ENCODE measurements at regions not wholly inside any gene's neighbourhood (a gene's known extent, or its start where the extent isn't known, plus 50 kb on each side); places are given as distances from the start of the nearest gene placed in this dataset.
"Not testable (repeated sequence)": the region's sequence is repeated elsewhere in the genome, so short reads cannot be mapped to it uniquely, and the experiment has no call there.

DNA sequence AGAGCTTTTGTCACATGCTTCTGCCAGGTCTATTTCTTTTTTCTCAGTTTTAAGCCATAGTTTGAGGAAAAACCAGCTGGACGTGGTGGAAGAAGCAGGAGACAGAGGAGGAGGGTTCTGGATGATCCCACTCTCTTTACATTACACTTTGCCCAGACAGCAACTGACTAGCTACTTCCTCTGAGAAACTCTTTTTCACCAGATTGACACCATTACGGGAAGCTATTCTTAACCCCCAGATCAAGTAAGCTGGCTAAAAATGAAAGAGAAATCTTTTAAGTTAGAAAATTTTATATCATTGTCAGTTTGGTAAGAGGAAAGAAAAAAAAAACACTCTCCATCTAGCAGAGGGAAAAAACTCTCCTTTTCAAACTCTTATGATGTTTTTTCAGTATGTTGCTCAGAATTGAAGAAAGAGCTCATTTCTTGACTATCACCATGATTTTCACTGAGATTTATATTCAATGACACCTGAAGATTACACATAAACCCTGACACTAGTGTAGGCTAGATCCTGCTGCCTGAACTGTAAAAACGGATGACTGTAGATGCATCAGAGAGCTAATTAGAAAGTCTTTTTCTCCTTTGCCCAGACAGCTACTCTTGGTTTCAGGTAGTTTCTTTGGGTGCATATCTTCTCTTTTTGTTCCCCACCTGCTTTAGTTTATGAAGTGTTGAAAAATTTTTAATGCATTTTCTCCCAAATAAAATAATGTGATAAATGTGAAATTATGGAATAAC, 203.1 kb downstream of the TFEC start:
- H3K27me3 Mint-ChIP-seq (ENCODE audit: low read depth): no peaks in the 10 kb centered on the region
- intact Hi-C loops (cut with micrococcal nuclease): no loop called here
- H3K36me3 Mint-ChIP-seq (ENCODE audit: low read depth): no peaks in the 10 kb centered on the region
- no peaks in the 10 kb centered on the region for H3K4me1 Mint-ChIP-seq (ENCODE audit: low read depth)
- no peaks in the 10 kb centered on the region for H3K9me3 Mint-ChIP-seq
- H3K4me3 Mint-ChIP-seq: no peak overlapping the region
- H3K27ac Mint-ChIP-seq: no peak overlapping the region
- no peak for DNase-seq
- CTCF ChIA-PET: interaction anchor here (1.1 kb wide), 1 partner anchor 14 kb away, joined by 3 read pairs; no protein-coding TSS in a partner anchor

DNA sequence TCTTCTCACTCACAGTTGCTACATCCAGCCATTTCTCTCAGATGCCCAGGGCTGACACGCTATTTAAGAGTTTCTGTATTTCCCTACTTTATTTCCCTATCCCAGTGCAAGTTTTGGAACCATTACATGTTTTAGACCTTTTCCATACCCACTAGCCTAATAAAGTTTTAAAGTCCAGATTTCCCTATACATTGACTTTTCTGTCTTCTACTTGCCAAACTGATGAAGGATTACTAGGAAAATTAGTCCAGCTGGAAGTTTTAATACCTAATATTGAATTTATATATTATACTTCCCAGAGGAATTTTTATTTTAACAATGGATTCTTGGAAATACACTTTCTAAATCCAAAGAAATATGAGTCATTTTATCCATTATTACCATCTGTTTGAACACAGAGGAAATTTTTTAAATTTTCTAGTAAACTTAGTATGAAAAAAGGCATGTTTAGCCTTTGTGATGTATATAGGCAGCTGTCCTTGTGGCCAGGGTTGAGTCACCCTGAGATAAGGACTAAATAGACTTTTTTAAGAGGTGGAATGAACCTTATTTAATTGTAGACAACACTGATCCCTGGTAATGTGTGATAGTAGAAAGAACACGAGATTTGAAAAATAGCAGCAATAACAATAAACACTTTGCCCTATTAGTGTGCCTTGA, 205.0 kb downstream of the TFEC start:
- Mint-ChIP-seq H3K27me3 (ENCODE audit: low read depth) (no peaks in the 10 kb centered on the region), H3K27ac (no peak overlapping the region), H3K36me3 (ENCODE audit: low read depth) (no peaks in the 10 kb centered on the region), H3K4me3 (no peak overlapping the region), H3K4me1 (ENCODE audit: low read depth) (no peaks in the 10 kb centered on the region), H3K9me3 (no peaks in the 10 kb centered on the region)
- CTCF ChIA-PET: no interaction called here
- intact Hi-C loops (cut with micrococcal nuclease): no loop called here
- DNase-seq: no peak

DNA sequence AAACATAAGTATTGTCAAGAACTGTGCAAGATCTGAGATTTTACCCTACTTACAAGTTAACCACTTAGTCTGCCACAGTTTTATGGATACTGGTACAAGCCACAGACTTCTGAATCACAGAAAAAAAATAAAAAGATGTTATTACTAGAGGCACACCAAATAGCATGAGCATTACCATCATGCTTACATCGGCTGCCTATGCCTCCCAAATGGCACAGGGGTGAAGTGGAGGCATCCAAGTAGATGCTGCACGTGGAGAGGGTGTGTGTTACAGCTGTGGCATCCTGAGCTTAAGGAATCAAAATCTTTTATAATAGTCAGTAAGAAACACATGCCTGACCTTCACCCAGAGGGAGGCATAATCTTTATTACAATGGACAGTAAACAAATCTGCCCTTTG, 207.8 kb downstream of the TFEC start:
- no peak overlapping the region for H3K4me3 Mint-ChIP-seq
- intact Hi-C loops (cut with micrococcal nuclease): no loop called here
- no peaks in the 10 kb centered on the region for H3K4me1 Mint-ChIP-seq (ENCODE audit: low read depth)
- H3K27me3 Mint-ChIP-seq (ENCODE audit: low read depth): no peaks in the 10 kb centered on the region
- no peak overlapping the region for H3K27ac Mint-ChIP-seq
- CTCF ChIA-PET: no interaction called here
- H3K36me3 Mint-ChIP-seq (ENCODE audit: low read depth): no peaks in the 10 kb centered on the region
- no peak for DNase-seq
- no peaks in the 10 kb centered on the region for H3K9me3 Mint-ChIP-seq

DNA sequence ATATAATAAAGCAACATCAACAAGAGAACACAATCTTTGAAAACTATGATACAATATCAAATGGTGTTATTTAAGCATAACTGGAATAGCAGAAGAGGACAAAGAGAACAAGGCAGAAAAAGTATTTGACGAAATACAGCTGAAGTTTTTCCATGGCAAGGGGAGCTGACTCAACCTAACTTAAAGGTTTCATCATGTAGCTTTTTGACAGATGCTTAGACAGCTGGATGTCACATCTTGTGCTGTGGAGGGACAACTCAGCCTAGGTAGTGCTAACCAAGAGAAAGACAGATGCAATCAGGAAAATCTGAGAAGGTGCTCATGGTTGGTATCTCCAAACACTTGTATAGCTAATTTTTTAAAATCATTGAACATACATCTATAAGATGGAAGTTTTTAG, 208.2 kb downstream of the TFEC start:
- intact Hi-C loops (cut with micrococcal nuclease): no loop called here
- Mint-ChIP-seq H3K4me3 (no peak overlapping the region), H3K4me1 (ENCODE audit: low read depth) (no peaks in the 10 kb centered on the region), H3K27me3 (ENCODE audit: low read depth) (no peaks in the 10 kb centered on the region), H3K9me3 (no peaks in the 10 kb centered on the region), H3K36me3 (ENCODE audit: low read depth) (no peaks in the 10 kb centered on the region), H3K27ac (no peak overlapping the region)
- CTCF ChIA-PET: no interaction called here
- no peak for DNase-seq

DNA sequence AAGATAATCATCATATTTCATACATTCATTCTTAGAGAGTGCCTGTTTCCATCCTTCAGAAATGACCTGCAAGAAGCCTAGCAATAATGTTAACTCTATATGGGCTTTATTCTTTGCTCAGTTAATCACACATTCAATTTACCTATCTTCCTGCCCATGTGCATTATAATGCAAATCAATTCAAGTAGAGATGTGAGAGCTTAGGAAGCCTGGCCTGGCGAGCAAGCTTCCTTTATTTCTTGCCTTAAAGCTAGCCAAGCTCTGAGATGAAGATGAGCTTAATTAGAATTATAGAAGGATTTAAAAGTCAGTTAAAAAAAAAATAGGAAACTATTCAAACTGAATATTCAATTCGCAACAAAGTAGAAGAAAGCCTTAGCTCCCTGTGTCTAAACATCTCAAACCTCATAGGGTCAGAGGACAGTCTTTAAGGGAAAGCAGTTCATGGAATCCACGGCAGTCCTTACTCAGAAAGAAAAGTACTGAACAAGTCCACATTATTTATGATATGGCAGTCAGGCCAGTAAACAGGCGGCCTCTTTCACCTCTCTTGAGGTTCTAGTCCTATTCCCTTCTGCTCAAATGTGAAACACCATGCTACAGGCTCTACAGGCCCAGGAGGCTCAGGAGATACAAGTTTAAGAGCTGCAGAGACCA, 214.1 kb downstream of the TFEC start:
- no peaks in the 10 kb centered on the region for H3K36me3 Mint-ChIP-seq (ENCODE audit: low read depth)
- CTCF ChIA-PET: interaction anchor here (0.7 kb wide), 1 partner anchor 98 kb away, joined by 7 read pairs; no protein-coding TSS in a partner anchor
- no peak overlapping the region for H3K4me3 Mint-ChIP-seq
- no peak for DNase-seq
- no peaks in the 10 kb centered on the region for H3K27me3 Mint-ChIP-seq (ENCODE audit: low read depth)
- no peaks in the 10 kb centered on the region for H3K4me1 Mint-ChIP-seq (ENCODE audit: low read depth)
- H3K27ac Mint-ChIP-seq: no peak overlapping the region
- H3K9me3 Mint-ChIP-seq: no peaks in the 10 kb centered on the region
- intact Hi-C loops (cut with micrococcal nuclease): no loop called here

DNA sequence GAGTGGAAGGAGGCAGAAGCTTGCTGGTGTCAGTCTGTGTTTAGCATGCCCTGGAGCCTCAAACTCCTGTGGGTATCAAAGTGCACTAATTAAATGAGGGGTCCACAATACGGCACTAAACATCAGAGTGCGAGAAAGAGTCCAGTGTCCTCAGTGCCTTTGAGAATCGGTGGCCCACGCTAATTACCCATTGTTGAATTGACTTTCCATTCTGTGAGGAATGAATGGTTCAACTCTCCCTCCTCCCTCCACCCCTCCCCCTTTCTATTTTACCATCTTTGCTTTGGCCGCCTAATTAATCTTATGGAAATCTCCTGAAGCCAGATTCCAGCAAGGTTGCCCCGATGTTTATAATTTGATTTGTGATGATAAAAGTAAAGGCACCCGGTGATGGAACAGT, 217.8 kb downstream of the TFEC start:
- H3K4me1 Mint-ChIP-seq (ENCODE audit: low read depth): no peaks in the 10 kb centered on the region
- no peaks in the 10 kb centered on the region for H3K9me3 Mint-ChIP-seq
- no peaks in the 10 kb centered on the region for H3K27me3 Mint-ChIP-seq (ENCODE audit: low read depth)
- no peak for DNase-seq
- no peak overlapping the region for H3K27ac Mint-ChIP-seq
- CTCF ChIA-PET: no interaction called here
- intact Hi-C loops (cut with micrococcal nuclease): no loop called here
- H3K36me3 Mint-ChIP-seq (ENCODE audit: low read depth): no peaks in the 10 kb centered on the region
- H3K4me3 Mint-ChIP-seq: no peak overlapping the region

DNA sequence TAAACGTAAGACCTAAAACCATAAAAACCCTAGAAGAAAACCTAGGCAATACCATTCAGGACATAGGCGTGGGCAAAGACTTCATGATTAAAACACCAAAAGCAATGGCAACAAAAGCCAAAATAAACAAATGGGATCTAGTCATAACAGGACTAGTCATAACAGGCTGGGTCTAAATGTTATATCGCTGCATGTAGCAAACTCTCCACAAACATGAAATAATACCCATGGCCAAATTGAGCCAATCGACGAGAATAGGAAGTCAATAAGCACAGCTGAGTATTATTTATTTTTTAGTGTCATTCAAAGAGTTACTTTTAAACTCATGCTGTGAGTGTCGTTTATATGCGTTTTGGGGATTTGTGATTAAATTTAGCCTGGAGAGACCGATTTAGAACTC, 225.1 kb downstream of the TFEC start:
- Mint-ChIP-seq H3K4me3 (no peak overlapping the region), H3K36me3 (ENCODE audit: low read depth) (no peaks in the 10 kb centered on the region), H3K4me1 (ENCODE audit: low read depth) (no peaks in the 10 kb centered on the region), H3K27me3 (ENCODE audit: low read depth) (no peaks in the 10 kb centered on the region), H3K27ac (no peak overlapping the region), H3K9me3 (no peaks in the 10 kb centered on the region)
- CTCF ChIA-PET: no interaction called here
- intact Hi-C loops (cut with micrococcal nuclease): no loop called here
- DNase-seq: no peak

DNA sequence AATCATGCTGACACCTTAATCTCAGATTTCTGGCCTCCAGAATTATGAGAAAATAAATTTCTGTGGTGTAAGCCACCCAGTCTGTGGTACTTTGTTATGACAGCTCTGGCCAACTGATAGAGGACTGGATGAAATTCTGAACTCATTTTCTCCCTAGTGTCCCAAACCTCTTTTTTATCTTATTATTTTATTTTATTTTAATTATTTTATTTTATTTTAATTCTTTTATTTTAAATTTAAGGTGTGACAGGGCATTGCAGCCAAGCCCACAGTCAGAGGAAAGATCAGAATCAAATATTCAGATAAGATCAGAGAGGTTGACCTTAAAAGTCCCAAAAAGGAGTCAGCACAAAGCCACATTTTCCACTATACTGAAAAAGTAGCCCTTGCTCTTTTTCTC, 228.1 kb downstream of the TFEC start:
- no peak for DNase-seq
- Mint-ChIP-seq H3K9me3 (no peaks in the 10 kb centered on the region), H3K4me1 (ENCODE audit: low read depth) (no peaks in the 10 kb centered on the region)

DNA sequence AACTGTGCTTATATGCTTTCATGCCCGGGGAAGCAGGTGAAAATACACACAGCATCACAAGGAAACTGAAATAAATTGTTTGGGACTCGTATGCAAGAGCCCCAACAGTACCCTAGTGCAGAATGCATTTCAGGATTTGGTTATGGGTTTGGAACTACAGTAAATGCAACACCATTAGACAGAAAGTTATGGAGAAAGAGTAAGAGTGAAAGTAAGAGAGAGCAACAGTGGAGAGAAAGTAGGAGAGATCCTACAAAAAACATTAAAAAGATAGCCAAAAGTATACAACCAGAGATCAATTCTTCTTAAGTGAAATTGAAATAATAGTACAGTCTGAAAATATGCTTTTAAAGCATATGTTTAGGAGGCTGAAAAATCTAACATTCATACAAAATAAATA, 231.1 kb downstream of the TFEC start:
- no peaks in the 10 kb centered on the region for H3K9me3 Mint-ChIP-seq
- intact Hi-C loops (cut with micrococcal nuclease): no loop called here
- no peaks in the 10 kb centered on the region for H3K36me3 Mint-ChIP-seq (ENCODE audit: low read depth)
- no peak for DNase-seq
- CTCF ChIA-PET: interaction anchor here (0.6 kb wide), 1 partner anchor 1877 kb away, joined by 3 read pairs; no protein-coding TSS in a partner anchor
- H3K27me3 Mint-ChIP-seq (ENCODE audit: low read depth): peaks cover 2% of the 10 kb centered on the region
- no peak overlapping the region for H3K4me3 Mint-ChIP-seq
- H3K27ac Mint-ChIP-seq: no peak overlapping the region
- H3K4me1 Mint-ChIP-seq (ENCODE audit: low read depth): no peaks in the 10 kb centered on the region

More for the DNA sequence above, 228.1 kb downstream of the TFEC start:
- Mint-ChIP-seq H3K36me3 (ENCODE audit: low read depth) (no peaks in the 10 kb centered on the region), H3K27ac (no peak overlapping the region), H3K27me3 (ENCODE audit: low read depth) (peaks cover 2% of the 10 kb centered on the region), H3K4me3 (no peak overlapping the region)
- intact Hi-C loops (cut with micrococcal nuclease): no loop called here
- CTCF ChIA-PET: no interaction called here

DNA sequence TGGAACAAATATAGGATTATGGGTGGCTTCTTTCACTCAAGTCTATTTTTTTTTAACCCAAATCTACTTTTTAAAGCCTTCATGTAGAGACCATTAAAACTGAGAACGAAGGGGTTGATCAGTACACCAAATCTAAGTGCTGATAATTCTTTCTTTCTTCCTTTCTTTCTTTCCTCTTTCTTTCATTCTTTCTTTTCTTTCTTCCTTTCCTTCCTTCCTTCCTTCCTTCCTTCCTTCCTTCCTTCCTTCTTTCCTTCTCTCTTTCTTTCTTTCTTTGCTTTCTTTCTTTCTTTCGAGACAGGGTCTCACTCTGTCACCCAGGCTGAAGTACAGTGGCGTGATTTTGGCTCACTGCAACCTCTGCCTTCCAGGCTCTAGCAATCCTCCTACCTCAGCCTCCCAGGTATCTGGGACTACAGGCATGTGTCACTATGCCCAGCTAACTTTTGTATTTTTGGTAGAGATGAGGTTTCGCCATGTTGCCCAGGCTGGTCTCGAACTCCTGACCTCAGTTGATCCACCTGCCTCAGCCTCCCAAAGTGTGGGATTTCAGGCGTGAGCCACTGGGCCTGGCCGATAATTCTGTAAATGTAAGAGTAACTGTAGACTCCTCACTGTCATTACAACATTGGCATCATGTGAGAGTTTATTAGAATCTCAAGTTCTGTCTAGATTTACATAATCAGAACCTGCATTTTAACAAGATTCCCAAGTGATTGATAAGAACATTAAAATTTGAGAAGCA, 236.4 kb downstream of the TFEC start:
- Mint-ChIP-seq H3K4me1 (ENCODE audit: low read depth) (no peaks in the 10 kb centered on the region), H3K36me3 (ENCODE audit: low read depth) (no peaks in the 10 kb centered on the region), H3K27ac (no peak overlapping the region), H3K9me3 (no peaks in the 10 kb centered on the region), H3K27me3 (ENCODE audit: low read depth) (peaks cover 3% of the 10 kb centered on the region), H3K4me3 (no peak overlapping the region)
- intact Hi-C loops (cut with micrococcal nuclease): no loop called here
- CTCF ChIA-PET: no interaction called here
- no peak for DNase-seq

DNA sequence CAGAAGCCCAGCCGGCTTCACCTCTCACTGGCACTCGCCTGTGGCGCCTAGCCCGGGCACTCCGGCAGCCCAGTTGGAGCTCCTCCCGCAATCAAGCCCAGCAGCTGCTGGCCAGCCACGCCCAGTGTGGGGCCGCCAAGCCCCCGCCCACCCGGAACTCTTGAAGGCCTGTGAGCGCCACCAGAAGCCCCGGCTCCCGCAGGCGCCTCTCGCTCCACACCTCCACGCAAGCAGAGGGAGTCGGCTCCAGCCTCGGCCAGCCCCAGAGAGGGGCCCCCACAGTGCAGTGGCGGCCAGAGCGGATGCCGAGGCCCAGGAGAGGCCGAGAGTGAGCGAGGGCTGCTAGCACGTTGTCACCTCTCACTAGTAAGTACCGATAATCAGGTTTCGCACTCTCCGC, 240.7 kb downstream of the TFEC start:
- Mint-ChIP-seq H3K9me3 (no peaks in the 10 kb centered on the region), H3K4me3 (no peak overlapping the region), H3K27ac (no peak overlapping the region), H3K27me3 (ENCODE audit: low read depth) (peaks cover 1% of the 10 kb centered on the region), H3K36me3 (ENCODE audit: low read depth) (no peaks in the 10 kb centered on the region), H3K4me1 (ENCODE audit: low read depth) (no peaks in the 10 kb centered on the region)
- intact Hi-C loops (cut with micrococcal nuclease): no loop called here
- CTCF ChIA-PET: no interaction called here
- DNase-seq: no peak

DNA sequence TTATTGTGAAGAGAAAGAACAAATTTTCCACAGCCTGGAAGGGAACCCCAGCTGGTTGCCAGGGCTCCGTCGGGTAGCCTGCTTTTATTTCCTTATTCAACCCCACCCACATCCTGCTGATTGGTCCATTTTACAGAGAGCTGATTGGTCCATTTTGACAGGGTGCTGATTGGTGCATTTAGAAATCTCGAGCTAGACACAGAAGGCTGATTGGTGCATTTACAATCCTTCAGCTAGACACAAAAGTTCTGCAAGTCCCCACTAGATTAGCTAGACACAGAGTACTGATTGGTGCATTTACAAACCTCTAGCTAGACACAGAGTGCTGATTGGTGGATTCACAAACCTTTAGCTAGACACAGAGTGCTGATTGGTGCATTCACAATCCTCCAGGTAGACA, 241.1 kb downstream of the TFEC start:
- intact Hi-C loops (cut with micrococcal nuclease); H3K4me3 Mint-ChIP-seq; H3K27me3 Mint-ChIP-seq (ENCODE audit: low read depth); H3K27ac Mint-ChIP-seq; H3K36me3 Mint-ChIP-seq (ENCODE audit: low read depth); CTCF ChIA-PET; H3K9me3 Mint-ChIP-seq; H3K4me1 Mint-ChIP-seq (ENCODE audit: low read depth); DNase-seq: not testable (repeated sequence)

Data from activated naive CD4-positive, alpha-beta T cell treated with anti-CD3 and anti-CD28 coated beads for 36 hours (primary cell).